T-helper 1 cell treated with Interleukin-12 subunit alpha and Interleukin-12 subunit beta and Interleukin-4 antibody, amounts not matched to agents 30 μg/mL and 1 μg/mL, for 36 hours (primary cell): ENCODE measurements at regions not wholly inside any gene's neighbourhood (a gene's known extent, or its start where the extent isn't known, plus 50 kb on each side); places are given as distances from the start of the nearest gene placed in this dataset.
"Not testable (repeated sequence)": the region's sequence is repeated elsewhere in the genome, so short reads cannot be mapped to it uniquely, and the experiment has no call there.

Experiments
- H3K27ac Mint-ChIP-seq: one replicate; pipeline ENCODE4 v1.8.0; 2021; ENCODE audit warnings: mild to moderate bottlenecking, mixed read lengths
- H3K27me3 Mint-ChIP-seq: one replicate; pipeline ENCODE4 v1.8.0; 2021; ENCODE audit warnings: low read depth, mixed read lengths
- H3K36me3 Mint-ChIP-seq: one replicate; pipeline ENCODE4 v1.8.0; 2021; ENCODE audit warnings: low read depth, mixed read lengths
- H3K4me1 Mint-ChIP-seq: one replicate; pipeline ENCODE4 v1.8.0; 2021; ENCODE audit warnings: low read depth, mixed read lengths
- H3K4me3 Mint-ChIP-seq: one replicate; pipeline ENCODE4 v1.8.0; 2021; ENCODE audit warnings: mild to moderate bottlenecking, moderate library complexity, mixed read lengths
- H3K9me3 Mint-ChIP-seq: one replicate; pipeline ENCODE4 v1.8.0; 2021; ENCODE audit warnings: mixed read lengths

DNA sequence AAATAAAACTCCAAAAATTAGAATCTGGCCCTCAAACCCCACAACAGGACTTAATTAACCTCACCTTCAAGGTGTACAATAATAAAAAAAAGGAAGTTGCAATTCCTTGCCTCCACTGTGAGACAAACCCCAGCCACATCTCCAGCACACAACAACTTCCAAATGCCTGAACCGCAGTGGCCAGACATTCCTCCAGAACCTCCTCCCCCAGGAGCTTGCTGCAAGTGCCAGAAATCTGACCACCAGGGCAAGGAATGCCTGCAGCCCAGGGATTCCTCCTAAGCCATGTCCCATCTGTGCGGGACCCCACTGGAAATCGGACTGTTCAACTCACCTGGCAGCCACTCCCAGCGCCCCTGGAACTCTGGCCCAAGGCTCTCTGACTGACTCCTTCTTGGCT lies 519.0 kb downstream of the IRS2 start:
- H3K27ac Mint-ChIP-seq, H3K36me3 Mint-ChIP-seq, H3K27me3 Mint-ChIP-seq, H3K4me3 Mint-ChIP-seq, H3K4me1 Mint-ChIP-seq, H3K9me3 Mint-ChIP-seq: not testable (repeated sequence)

- H3K4me1 Mint-ChIP-seq, H3K27ac Mint-ChIP-seq, H3K4me3 Mint-ChIP-seq, H3K9me3 Mint-ChIP-seq, H3K36me3 Mint-ChIP-seq, H3K27me3 Mint-ChIP-seq: not testable (repeated sequence)
Observed at GRCh38 chr13:109265438-109265742, 521.0 kb downstream of the IRS2 start.

- H3K27me3 Mint-ChIP-seq, H3K27ac Mint-ChIP-seq, H3K4me3 Mint-ChIP-seq, H3K36me3 Mint-ChIP-seq, H3K9me3 Mint-ChIP-seq, H3K4me1 Mint-ChIP-seq: not testable (repeated sequence)
Observed at GRCh38 chr13:109264603-109265437, 521.6 kb downstream of the IRS2 start.

DNA sequence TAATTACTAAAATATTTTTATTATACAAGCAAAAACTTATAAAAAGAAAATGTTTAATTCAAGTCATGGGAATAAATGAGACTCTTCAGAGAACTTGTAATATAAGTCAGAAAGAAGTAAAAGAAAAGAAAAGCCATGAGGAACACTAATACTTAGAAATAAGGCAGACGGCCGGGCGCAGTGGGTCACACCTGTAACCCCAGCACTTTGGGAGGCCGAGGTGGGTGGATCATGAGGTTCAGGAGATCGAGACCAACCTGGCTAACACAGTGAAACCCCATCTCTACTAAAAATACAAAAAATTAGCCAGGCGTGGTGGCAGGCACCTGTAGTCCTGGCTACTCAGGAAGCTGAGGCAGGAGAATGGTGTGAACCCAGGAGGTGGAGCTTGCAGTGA lies 528.6 kb downstream of the IRS2 start:
- H3K4me3 Mint-ChIP-seq, H3K27ac Mint-ChIP-seq, H3K4me1 Mint-ChIP-seq, H3K9me3 Mint-ChIP-seq, H3K27me3 Mint-ChIP-seq, H3K36me3 Mint-ChIP-seq: not testable (repeated sequence)
